ENCODE measurements at regions not wholly inside any gene's neighbourhood (a gene's known extent, or its start where the extent isn't known, plus 50 kb on each side); places are given as distances from the start of the nearest gene placed in this dataset.

DNA sequence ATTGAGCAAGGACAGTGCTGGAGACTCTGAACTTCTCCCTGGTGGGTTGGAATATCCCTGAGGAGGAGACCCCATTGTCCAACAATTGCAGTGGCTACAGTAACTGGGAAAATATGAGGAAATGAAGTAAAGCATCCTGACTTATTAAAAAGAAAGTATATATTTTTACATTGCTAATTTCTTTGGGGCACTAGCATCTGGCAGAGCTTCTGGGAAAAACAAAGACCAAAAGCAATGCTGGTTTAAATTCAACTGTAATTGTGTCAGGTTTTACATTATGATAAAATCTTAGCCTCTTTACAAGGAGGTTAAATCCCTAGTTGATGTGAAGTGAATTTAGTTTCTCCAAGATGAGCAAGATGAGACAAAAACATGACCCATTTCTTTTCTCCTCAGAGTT lies 454.0 kb upstream of the RBMS3 start:
- DNase-seq (ENCODE audit: low spot score), result no peak
- no peak for TF ChIP-seq CTCF (IDR thresholded peaks at IDR 0.05; ENCODE audit: borderline replicate concordance, control extremely low read depth, extremely low read depth, insufficient read depth, missing control alignments)
- in situ Hi-C loops (cut with MboI; ENCODE audit: low sequenced_read_pairs, unreplicated experiment), result no loop called here

GRCh38 chr3:28835249-28835648 lies 445.6 kb upstream of the RBMS3 start:
- in situ Hi-C loops (cut with MboI; ENCODE audit: low sequenced_read_pairs, unreplicated experiment), result no loop called here
- DNase-seq (ENCODE audit: low spot score), result no peak
- TF ChIP-seq CTCF (IDR thresholded peaks at IDR 0.05; ENCODE audit: borderline replicate concordance, control extremely low read depth, extremely low read depth, insufficient read depth, missing control alignments), result no peak

DNA sequence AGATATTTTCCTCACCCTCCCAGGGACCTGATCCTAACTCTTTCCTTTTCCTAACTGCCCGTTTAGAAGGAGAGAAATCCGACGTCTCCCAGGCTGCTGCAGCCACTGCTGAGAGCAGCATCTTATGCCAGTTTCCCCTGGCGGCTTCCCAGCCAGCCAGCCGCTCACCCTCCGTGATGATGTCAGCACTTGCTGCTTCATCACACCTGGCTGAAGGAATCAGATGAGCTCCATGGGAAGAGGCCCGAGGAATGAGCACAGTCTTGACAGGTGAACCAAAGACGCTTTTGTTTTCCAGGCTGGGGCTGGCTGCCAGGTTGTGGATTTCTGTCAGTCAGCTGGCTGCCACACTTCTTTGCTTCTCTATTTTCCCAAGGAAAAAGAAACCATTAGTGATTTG lies 445.1 kb upstream of the RBMS3 start:
- in situ Hi-C loops (cut with MboI; ENCODE audit: low sequenced_read_pairs, unreplicated experiment), result no loop called here
- no peak for TF ChIP-seq CTCF (IDR thresholded peaks at IDR 0.05; ENCODE audit: borderline replicate concordance, control extremely low read depth, extremely low read depth, insufficient read depth, missing control alignments)
- no peak for DNase-seq (ENCODE audit: low spot score)

DNA sequence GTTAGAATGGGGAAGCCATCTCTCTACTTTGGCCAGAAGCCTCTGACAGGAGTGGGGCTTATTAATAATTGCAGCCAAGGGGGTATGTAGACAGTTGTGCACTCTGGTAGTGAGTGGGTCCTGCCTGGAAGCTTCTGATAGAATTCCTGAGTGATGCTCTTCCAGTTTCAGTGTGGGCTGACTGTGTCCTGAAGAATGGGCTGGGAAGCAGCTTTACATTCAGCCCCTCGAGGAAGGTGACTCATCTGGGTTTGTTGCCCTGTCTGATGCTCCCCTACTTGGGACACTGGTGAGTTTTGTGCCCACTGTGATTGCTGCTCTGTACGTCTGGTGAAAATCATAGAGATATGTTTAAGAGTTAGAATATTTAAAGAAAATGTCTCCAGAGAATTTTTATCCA lies 444.7 kb upstream of the RBMS3 start:
- in situ Hi-C loops (cut with MboI; ENCODE audit: low sequenced_read_pairs, unreplicated experiment), result no loop called here
- DNase-seq (ENCODE audit: low spot score), result no peak
- no peak for TF ChIP-seq CTCF (IDR thresholded peaks at IDR 0.05; ENCODE audit: borderline replicate concordance, control extremely low read depth, extremely low read depth, insufficient read depth, missing control alignments)

GRCh38 chr3:28840976-28841376 lies 439.9 kb upstream of the RBMS3 start:
- TF ChIP-seq CTCF (IDR thresholded peaks at IDR 0.05; ENCODE audit: borderline replicate concordance, control extremely low read depth, extremely low read depth, insufficient read depth, missing control alignments), result no peak
- DNase-seq (ENCODE audit: low spot score), result no peak

GRCh38 chr3:28841441-28841840 lies 439.4 kb upstream of the RBMS3 start:
- no peak for DNase-seq (ENCODE audit: low spot score)
- in situ Hi-C loops (cut with MboI; ENCODE audit: low sequenced_read_pairs, unreplicated experiment), result no loop called here
- no peak for TF ChIP-seq CTCF (IDR thresholded peaks at IDR 0.05; ENCODE audit: borderline replicate concordance, control extremely low read depth, extremely low read depth, insufficient read depth, missing control alignments)

More at GRCh38 chr3:28840976-28841376, 439.9 kb upstream of the RBMS3 start:
- in situ Hi-C loops (cut with MboI; ENCODE audit: low sequenced_read_pairs, unreplicated experiment), result no loop called here
